Mesenchymal stem cell (in vitro differentiated cells and primary cell): ENCODE measurements at regions not wholly inside any gene's neighbourhood (a gene's known extent, or its start where the extent isn't known, plus 50 kb on each side); places are given as distances from the start of the nearest gene placed in this dataset.

Experiments used
- DNase-seq: peaks from one replicate; pipeline ENCODE4 v3.0.0-alpha.2; 2013
- H2AFZ ChIP-seq: one replicate; pipeline ENCODE4 v1.6.1; 2013; ENCODE audit warnings: low read depth, mild to moderate bottlenecking, control low read depth, inconsistent platforms, low read length, moderate library complexity
- H2AK5ac ChIP-seq: 2 replicates; pipeline ENCODE4 v1.6.1; 2013; ENCODE audit warnings: low read length, moderate library complexity, mild to moderate bottlenecking, inconsistent platforms; ENCODE audit not compliant: severe bottlenecking
- H2BK120ac ChIP-seq: one replicate; pipeline ENCODE4 v1.6.1; 2013; ENCODE audit warnings: low read depth, mild to moderate bottlenecking, inconsistent platforms, low read length, moderate library complexity
- H2BK12ac ChIP-seq, 2 experiments: one replicate each; pipeline ENCODE4 v1.6.1; 2013; ENCODE audit warnings: inconsistent platforms in 2 of 2, low read length in 2 of 2, mild to moderate bottlenecking in 2 of 2, moderate library complexity in 2 of 2, control low read depth in 1 of 2
- H2BK15ac ChIP-seq: one replicate; pipeline ENCODE4 v1.6.1; 2013; ENCODE audit warnings: mild to moderate bottlenecking, low read depth, inconsistent platforms; ENCODE audit not compliant: poor library complexity, severe bottlenecking
- H2BK5ac ChIP-seq: 2 replicates; pipeline ENCODE4 v1.6.1; 2013; ENCODE audit warnings: low read depth, mild to moderate bottlenecking, low read length, control low read depth, inconsistent platforms; ENCODE audit not compliant: poor library complexity, severe bottlenecking
- H3K14ac ChIP-seq, 2 experiments: one replicate each; pipeline ENCODE4 v1.6.1; 2013; ENCODE audit warnings: inconsistent platforms in 2 of 2, low read length in 2 of 2, control low read depth in 1 of 2, mild to moderate bottlenecking in 1 of 2, moderate library complexity in 1 of 2
- H3K18ac ChIP-seq, 2 experiments: one replicate each; pipeline ENCODE4 v1.6.1; 2013; ENCODE audit warnings: inconsistent platforms in 2 of 2, low read length in 2 of 2, control low read depth in 1 of 2, low read depth in 1 of 2, mild to moderate bottlenecking in 1 of 2
- H3K23ac ChIP-seq, 2 experiments: one replicate each; pipeline ENCODE4 v1.6.1; 2013; ENCODE audit warnings: inconsistent platforms in 2 of 2, low read length in 2 of 2, mild to moderate bottlenecking in 2 of 2, moderate library complexity in 2 of 2, control low read depth in 1 of 2
- H3K27ac ChIP-seq: 2 replicates; pipeline ENCODE4 v1.5.1; 2013; ENCODE audit warnings: mild to moderate bottlenecking, moderate library complexity, low read length, control low read depth, inconsistent platforms; ENCODE audit not compliant: poor library complexity, severe bottlenecking
- H3K27me3 ChIP-seq, 2 experiments: 2 replicates each; pipeline versions ENCODE4 v1.6.1 to v1.7.0; 2013; ENCODE audit warnings: low read length in 2 of 2, mild to moderate bottlenecking in 2 of 2, moderate library complexity in 2 of 2, control low read depth in 1 of 2, inconsistent platforms in 1 of 2; ENCODE audit not compliant: control insufficient read depth in 1 of 2, insufficient read depth in 1 of 2
- H3K36me3 ChIP-seq, 2 experiments: 2 replicates each; pipeline versions ENCODE4 v1.6.1 to v1.7.0; 2013; ENCODE audit warnings: low read length in 2 of 2, control low read depth in 1 of 2, inconsistent platforms in 1 of 2, low read depth in 1 of 2, mild to moderate bottlenecking in 1 of 2; ENCODE audit not compliant: insufficient read depth in 2 of 2, control insufficient read depth in 1 of 2
- H3K4ac ChIP-seq, 2 experiments: one replicate each; pipeline ENCODE4 v1.6.1; 2013; ENCODE audit warnings: inconsistent platforms in 2 of 2, low read length in 2 of 2, mild to moderate bottlenecking in 2 of 2, moderate library complexity in 2 of 2, control low read depth in 1 of 2, low read depth in 1 of 2
- H3K4me1 ChIP-seq: 2 replicates; pipeline ENCODE4 v1.6.1; 2013; ENCODE audit warnings: low read depth, low read length, control low read depth; ENCODE audit not compliant: control insufficient read depth, insufficient read depth
- H3K4me2 ChIP-seq: 2 replicates; pipeline ENCODE4 v1.6.1; 2013; ENCODE audit warnings: low read length, mild to moderate bottlenecking, inconsistent platforms; ENCODE audit not compliant: poor library complexity, severe bottlenecking
- H3K4me3 ChIP-seq, 2 experiments: 2 replicates each; pipeline versions ENCODE4 v1.5.1 to v1.7.0; 2013; ENCODE audit warnings: low read length in 2 of 2, mild to moderate bottlenecking in 2 of 2, control low read depth in 1 of 2, low read depth in 1 of 2; ENCODE audit not compliant: insufficient read depth in 1 of 2
- H3K79me1 ChIP-seq: replicated peaks from 2 replicates; pipeline ENCODE4 v1.6.1; 2013; ENCODE audit warnings: mild to moderate bottlenecking, control low read depth, low read length, inconsistent platforms; ENCODE audit not compliant: poor library complexity, severe bottlenecking
- H3K9ac ChIP-seq: 2 replicates; pipeline ENCODE4 v1.7.0; 2013; ENCODE audit warnings: mild to moderate bottlenecking, low read length, moderate library complexity
- H3K9me3 ChIP-seq: 2 replicates; pipeline ENCODE4 v1.7.0; 2013; ENCODE audit warnings: mild to moderate bottlenecking, low read length; ENCODE audit not compliant: control insufficient read depth
- H4K8ac ChIP-seq: one replicate; pipeline ENCODE4 v1.6.1; 2013; ENCODE audit warnings: inconsistent platforms, mild to moderate bottlenecking, low read length, moderate library complexity
- H4K91ac ChIP-seq: one replicate; pipeline ENCODE4 v1.6.1; 2013; ENCODE audit warnings: mild to moderate bottlenecking, low read length, inconsistent platforms
- WGBS: methylation state at CpG from one replicate; pipeline ENCODE4 v1.1.7; 2013; ENCODE audit warnings: mixed read lengths; 5-methylcytosine and 5-hydroxymethylcytosine counted together

DNA sequence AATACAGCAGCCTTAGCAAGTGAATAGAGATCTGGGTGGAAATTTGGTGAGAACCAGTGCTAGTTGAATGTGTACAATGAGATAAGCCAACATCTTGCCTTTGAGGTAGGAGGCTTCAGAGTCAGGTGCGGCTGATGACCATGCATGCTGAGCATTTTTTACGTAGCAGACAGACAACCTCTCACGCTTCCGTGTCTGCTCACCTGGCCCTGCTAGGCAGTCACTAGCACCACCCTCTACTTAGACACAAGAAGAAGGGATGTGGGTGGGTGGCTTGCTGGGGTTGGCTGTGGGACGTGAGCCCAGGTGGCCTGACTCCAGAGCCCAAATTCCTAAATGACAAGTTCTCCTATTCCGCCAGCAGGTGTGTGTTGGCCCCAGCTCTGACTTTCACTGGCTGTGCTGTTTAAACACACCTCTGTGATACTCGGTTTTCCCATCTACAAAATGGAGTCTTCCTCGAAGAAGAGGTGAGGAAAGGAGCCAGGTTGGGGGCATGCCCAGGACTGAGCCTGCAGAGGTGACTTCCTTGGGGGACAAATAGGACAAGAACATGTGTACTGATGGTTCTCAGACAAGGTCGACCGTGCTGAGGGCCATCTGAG lies 57.8 kb upstream of the BCL11B start:
- Histone ChIP-seq H3K23ac (no peak overlapping the region), H3K9me3 (peaks cover 1% of the 10 kb centered on the region), H3K4me1 (peaks cover 2% of the 10 kb centered on the region), H3K4me3 (no peak overlapping the region), H2BK5ac (no peak overlapping the region), H4K91ac (no peak overlapping the region), H2BK15ac (no peak overlapping the region), H2AFZ (no peak overlapping the region), H3K79me1 (no peaks in the 10 kb centered on the region), H3K9ac (no peak overlapping the region), H2AK5ac (no peak overlapping the region), H3K4ac (no peak overlapping the region), H2BK12ac (no peak overlapping the region), H3K18ac (no peak overlapping the region), H2BK120ac (no peak overlapping the region), H3K4me2 (no peak overlapping the region), H3K27ac (no peak overlapping the region), H3K27me3 (peaks cover 4 to 34% of the 10 kb centered on the region in 2 experiments), H3K36me3 (no peaks in the 10 kb centered on the region), H4K8ac (no peak overlapping the region), H3K14ac (no peak overlapping the region)
- no peak for DNase-seq
- 56% methylated on average over 5 of the region's 10 CpGs for WGBS

- Histone ChIP-seq H3K4me1 (peaks cover 2% of the 10 kb centered on the region), H3K4me2 (no peak overlapping the region), H2AFZ (no peak overlapping the region), H3K79me1 (no peaks in the 10 kb centered on the region), H3K23ac (no peak overlapping the region), H3K4ac (no peak overlapping the region), H2BK15ac (no peak overlapping the region), H4K8ac (no peak overlapping the region), H3K4me3 (no peak overlapping the region), H3K14ac (no peak overlapping the region), H2BK12ac (no peak overlapping the region), H3K9me3 (no peaks in the 10 kb centered on the region), H2BK5ac (no peak overlapping the region), H4K91ac (no peak overlapping the region), H3K36me3 (no peaks in the 10 kb centered on the region), H3K18ac (no peak overlapping the region), H3K9ac (no peak overlapping the region), H2BK120ac (no peak overlapping the region), H3K27me3 (peaks cover 4 to 34% of the 10 kb centered on the region in 2 experiments), H3K27ac (no peak overlapping the region), H2AK5ac (no peak overlapping the region)
- 64% methylated on average over 13 of the region's 14 CpGs for WGBS
- DNase-seq: no peak
Measured at GRCh38 chr14:99327458-99328250, 55.7 kb upstream of the BCL11B start.

DNA sequence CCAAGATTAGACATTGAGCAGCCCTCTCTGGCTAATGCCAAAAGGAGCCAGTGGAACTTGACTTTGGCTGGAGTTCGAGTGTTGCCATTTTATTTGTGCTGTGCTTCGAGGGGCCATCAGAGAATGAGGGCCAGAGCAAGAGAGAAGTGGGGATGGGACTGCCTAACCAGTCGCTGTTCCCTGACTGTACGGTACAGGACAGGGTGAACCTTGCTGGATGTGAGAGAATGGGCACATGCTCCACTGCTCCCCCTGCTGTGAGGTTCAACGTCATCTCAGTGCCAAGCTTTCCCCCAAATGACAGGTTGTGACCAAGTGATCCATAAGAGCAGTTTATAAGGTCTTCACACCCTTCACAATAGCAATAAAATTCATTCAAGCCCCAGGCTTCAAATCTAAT lies 55.1 kb upstream of the BCL11B start:
- Histone ChIP-seq H3K4me2 (no peak overlapping the region), H2AFZ (no peak overlapping the region), H3K9me3 (no peaks in the 10 kb centered on the region), H3K4ac (no peak overlapping the region), H4K8ac (no peak overlapping the region), H2AK5ac (no peak overlapping the region), H3K9ac (no peak overlapping the region), H3K14ac (no peak overlapping the region), H3K4me1 (no peaks in the 10 kb centered on the region), H3K27ac (no peak overlapping the region), H2BK120ac (no peak overlapping the region), H3K23ac (no peak overlapping the region), H2BK15ac (no peak overlapping the region), H3K79me1 (no peaks in the 10 kb centered on the region), H3K36me3 (no peaks in the 10 kb centered on the region), H3K4me3 (no peak overlapping the region), H2BK5ac (no peak overlapping the region), H2BK12ac (no peak overlapping the region), H3K18ac (no peak overlapping the region), H3K27me3 (peaks cover 4 to 34% of the 10 kb centered on the region in 2 experiments), H4K91ac (no peak overlapping the region)
- no peak for DNase-seq
- 69% methylated on average over 5 of the region's 5 CpGs for WGBS

DNA sequence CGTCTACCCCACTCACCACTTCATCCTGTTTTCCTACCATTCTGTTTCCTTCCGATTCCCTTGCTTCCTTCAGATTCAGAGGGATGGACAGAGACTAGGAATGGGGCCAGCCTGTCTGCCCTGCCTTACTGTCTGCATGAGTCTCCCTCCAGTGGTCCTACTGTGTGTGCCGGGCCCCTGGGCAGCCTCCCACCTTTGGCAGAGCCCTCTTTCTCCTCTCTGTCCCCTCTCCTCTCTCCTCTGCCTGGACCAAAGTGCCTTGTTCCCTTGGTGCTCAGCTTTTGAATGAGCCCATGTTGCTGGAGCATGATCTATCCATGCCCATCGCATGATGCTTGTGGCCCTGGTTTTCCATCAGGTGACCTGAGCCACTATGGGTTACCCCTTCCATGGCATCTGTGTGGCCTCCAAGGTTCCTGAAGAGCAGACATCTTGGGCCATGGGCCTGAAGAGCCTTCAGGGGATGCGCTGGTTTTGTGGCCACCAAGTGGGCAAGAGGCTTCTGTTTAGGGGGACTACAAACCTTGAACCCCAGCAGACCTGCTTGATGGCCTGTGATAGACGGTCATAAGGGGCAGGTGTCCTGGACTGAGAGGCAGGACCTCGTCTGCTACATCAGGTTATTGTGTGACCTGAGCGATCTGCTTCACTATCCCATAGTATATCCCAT lies 54.2 kb upstream of the BCL11B start:
- H3K4ac ChIP-seq: no peak overlapping the region
- no peaks in the 10 kb centered on the region for H3K4me1 ChIP-seq
- no peak overlapping the region for H3K4me2 ChIP-seq
- no peak overlapping the region for H2BK120ac ChIP-seq
- no peak overlapping the region for H4K8ac ChIP-seq
- DNase-seq: no peak
- no peak overlapping the region for H4K91ac ChIP-seq
- H3K9ac ChIP-seq: no peak overlapping the region
- H2BK5ac ChIP-seq: no peak overlapping the region
- no peak overlapping the region for H2BK12ac ChIP-seq
- WGBS: 81% methylated on average over 8 of the region's 8 CpGs
- H3K18ac ChIP-seq: no peak overlapping the region
- no peaks in the 10 kb centered on the region for H3K79me1 ChIP-seq
- H3K4me3 ChIP-seq: no peak overlapping the region
- H3K27ac ChIP-seq: no peak overlapping the region
- H2BK15ac ChIP-seq: no peak overlapping the region
- H3K23ac ChIP-seq: no peak overlapping the region
- H3K36me3 ChIP-seq: no peaks in the 10 kb centered on the region
- no peak overlapping the region for H3K14ac ChIP-seq
- H2AK5ac ChIP-seq: no peak overlapping the region
- no peaks in the 10 kb centered on the region for H3K9me3 ChIP-seq
- H2AFZ ChIP-seq: no peak overlapping the region
- peaks cover 4 to 34% of the 10 kb centered on the region in 2 experiments for H3K27me3 ChIP-seq
